ENCODE measurements at regions not wholly inside any gene's neighbourhood (a gene's known extent, or its start where the extent isn't known, plus 50 kb on each side); places are given as distances from the start of the nearest gene placed in this dataset.

DNA sequence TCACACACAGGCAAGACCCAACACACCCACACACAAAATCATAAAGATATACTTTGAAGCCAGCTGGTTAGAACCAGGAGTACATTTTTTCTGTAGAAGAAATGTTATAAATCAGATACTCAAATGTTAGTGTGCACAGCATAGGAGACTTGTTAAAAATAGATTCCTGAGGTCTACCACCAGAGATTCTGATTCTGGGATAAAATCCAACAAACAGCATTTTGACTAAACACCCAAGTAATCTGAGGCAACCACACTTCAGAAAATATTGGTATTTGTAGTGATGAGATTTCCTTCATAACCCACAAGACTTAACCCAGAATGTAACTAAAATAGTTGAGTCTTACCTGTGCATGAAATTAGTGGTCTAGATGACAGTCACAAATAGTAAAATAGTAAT is 301.8 kb downstream of the HNRNPD start:
- no peak for DNase-seq

DNA sequence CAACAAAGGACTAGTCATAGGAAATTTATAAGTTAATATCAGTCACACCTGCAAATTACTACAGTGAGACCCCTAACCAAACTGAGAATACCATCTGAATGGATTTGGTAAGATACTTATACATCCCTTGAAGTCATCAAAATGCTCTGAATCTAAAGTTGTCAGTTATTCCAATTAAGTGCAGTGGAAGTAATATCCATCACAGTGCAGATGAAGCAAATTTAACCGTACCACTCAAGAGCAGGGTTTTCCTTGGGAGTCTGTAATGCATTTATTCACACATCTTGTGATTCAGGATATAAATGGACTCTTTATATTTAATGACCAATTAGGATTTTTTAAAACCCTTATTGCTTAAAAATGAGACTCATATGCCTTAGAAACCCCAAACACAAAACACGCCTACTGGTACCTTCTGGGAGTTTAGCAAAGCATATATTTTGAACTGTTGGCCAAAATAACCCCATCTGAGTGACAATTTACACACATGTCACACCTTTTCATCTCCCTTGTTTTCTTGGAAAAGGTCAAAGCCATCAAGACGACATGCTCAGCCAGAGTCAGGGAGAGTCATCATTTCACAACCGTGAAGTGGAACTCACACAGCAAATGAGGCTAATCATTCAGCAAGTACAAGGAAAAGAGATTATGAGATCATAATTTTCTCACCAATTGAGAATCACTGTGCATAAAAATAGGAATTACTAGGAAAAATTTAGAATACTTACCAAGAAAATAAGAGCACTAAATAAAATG is 303.7 kb downstream of the HNRNPD start:
- no peak for DNase-seq

DNA sequence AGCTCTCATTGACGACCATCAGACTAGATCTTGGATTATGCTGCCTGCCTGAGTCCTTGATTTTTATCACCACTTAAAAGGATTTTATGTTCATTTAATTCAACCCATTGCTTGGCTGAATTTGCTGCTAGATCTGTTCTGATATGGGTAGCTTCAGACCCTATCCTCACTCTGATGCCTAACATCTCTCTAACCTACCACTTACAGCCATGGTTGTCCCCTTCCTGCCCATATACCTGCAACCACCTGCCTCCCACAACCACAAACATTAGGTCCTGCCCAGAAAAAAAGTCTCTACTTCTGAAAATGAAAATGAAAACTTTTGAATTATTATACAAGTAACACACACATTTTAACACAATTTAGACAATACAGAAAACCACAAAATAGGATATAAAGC is 310.8 kb downstream of the HNRNPD start:
- DNase-seq, result no peak

DNA sequence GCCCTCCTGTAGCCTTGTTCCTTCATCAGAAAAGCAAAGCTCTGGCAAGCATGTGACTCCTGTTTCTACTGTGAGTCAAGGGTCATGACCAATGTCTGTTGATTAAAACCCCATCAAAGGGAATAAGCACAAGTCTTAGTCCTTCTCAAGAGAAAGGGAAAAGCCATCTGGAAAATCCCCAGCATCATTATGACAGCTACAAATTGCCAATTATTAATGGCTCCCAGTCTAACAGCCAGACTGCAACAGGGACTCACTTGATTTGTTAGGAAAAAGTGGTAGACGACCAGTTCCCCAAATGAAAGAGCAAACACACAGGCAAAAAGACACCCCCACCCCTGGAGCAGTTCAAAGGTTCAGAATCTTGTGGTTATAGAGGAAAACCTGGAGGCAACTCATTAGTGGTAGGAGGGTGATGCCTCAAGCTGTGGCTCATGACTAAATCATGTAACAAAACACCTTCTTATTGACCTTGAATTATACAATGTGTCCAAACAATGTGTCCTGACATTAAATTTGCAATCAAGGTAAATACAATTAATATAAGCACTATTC is 315.7 kb downstream of the HNRNPD start:
- DNase-seq, result no peak

DNA sequence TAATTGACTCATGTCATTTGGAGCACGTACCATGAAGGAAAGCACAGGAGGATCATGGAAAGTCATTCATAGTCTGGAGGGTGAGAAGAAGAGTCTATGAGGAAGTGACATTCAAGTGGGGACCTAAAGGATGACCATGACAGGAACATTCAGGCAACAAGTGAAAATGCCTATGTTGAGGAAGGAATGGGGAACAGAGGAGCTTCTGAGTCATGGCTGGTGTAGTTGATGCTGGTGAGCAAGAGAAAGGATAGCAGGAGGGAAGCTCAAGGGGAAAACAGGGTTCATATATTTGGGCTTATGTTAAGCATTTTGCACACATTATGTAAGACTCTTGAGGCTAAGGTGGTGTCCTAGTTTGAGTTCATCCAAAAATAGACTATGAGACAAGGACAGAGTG is 318.6 kb downstream of the HNRNPD start:
- no peak for DNase-seq

DNA sequence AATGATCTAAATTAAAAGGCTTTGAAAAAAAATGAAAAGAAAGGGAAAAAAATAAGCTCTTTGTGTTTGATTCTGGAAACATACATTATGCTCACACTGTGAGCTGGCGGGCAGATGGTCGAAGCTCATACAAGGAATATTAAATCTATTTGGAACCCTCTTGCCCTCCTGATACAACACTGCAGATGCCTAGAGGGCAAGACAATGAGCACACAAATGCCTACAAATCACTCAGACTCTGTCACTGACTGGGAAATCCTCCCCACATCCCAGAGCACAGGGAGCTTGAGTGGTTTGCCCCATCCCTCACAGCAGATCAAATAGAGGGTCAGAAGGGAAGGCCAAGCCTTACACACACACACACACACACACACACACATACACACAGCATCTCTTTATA is 320.4 kb downstream of the HNRNPD start:
- no peak for DNase-seq

DNA sequence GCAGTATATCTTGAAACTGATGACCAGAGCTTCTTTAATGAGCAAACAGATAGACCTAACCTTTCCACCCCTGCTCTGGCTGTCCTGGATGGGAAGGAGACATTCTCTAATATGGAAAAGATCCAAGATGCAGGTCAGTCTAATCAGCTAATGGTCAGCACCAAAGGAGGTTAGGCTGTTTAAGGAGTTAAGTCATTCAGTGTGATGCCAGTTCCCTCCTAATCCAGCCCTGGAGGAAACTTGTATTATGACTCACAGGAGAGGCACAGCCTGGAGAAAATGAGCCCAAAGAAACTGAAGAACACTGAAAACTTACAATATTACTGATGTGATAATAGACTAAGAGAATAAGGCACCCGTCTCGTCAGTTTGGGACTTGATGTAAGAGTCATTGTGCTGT is 323.0 kb downstream of the HNRNPD start:
- DNase-seq, result no peak

DNA sequence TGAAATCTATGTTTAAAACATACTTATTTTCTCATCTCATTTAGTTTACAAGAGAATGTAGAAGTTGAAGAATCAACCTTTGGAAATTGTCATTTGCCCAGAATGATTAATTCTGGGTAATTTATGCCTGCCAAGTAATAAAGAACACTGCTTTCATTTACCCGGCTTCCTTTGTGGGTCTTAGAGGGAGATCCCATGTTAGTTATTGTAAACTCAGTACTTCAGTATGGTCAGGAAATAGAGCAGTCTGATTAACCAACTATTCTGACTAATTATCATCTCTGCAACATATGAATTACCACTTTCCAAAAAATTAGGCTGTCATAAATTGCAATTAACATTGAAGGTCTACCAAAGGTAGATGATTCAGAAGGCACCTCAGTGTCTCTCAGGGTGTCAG is 324.5 kb downstream of the HNRNPD start:
- DNase-seq, result no peak

DNA sequence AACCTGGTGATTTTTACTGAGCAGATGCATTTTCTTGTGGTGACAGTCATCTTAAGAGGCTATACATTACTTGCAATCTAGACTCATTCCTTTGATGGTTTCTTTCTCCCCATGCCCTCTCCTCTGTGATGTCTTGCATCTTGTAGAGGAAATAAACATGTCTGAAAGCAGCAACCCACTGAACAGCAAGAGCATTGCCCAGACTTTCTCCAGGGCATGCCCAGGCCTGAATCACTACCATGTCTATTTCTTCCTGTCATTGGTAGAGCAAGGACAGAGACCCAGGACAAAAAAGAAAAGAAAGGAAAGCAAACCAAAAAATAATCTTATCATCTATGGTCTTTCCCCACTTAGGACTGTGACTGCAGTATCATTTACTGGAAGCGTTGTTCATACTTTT is 326.1 kb downstream of the HNRNPD start:
- no peak for DNase-seq

DNA sequence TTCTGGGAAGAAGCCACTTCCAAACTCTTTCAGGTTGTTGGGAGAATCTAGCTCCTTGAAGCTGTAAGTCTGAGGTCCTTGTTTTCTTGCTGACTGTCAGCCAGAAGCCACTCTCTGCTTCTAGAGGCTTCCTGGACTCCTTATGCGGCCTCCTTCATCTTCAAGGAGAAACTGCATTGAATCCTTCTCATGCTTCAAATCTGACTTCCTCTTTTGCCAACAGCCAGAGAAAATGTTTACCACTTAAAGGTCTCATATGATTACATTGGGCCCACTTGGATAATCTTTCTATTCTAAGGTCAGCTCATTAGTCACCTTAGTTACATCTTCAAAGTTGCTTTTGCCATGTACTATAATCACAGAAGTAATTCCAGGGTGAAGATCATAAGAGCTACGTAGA is 327.0 kb downstream of the HNRNPD start:
- no peak for DNase-seq

DNA sequence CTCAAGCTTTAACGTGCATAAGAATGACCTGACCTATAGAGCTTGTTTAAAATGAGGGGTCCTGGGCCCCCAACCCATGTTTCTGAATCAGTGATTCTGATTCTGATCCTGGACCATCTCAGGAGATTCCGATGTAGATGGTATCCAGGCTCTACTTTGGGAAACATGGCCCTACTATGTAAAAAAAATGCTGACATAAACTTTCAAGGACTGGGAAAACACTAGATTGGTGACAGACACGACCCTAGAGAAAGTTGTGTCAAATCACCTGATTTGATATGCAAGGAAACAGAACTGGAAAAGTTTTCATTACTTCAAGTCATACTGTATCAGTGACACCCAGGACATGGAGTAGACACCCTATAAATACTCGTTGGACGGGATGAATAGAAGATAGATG is 328.5 kb downstream of the HNRNPD start:
- no peak for DNase-seq

DNA sequence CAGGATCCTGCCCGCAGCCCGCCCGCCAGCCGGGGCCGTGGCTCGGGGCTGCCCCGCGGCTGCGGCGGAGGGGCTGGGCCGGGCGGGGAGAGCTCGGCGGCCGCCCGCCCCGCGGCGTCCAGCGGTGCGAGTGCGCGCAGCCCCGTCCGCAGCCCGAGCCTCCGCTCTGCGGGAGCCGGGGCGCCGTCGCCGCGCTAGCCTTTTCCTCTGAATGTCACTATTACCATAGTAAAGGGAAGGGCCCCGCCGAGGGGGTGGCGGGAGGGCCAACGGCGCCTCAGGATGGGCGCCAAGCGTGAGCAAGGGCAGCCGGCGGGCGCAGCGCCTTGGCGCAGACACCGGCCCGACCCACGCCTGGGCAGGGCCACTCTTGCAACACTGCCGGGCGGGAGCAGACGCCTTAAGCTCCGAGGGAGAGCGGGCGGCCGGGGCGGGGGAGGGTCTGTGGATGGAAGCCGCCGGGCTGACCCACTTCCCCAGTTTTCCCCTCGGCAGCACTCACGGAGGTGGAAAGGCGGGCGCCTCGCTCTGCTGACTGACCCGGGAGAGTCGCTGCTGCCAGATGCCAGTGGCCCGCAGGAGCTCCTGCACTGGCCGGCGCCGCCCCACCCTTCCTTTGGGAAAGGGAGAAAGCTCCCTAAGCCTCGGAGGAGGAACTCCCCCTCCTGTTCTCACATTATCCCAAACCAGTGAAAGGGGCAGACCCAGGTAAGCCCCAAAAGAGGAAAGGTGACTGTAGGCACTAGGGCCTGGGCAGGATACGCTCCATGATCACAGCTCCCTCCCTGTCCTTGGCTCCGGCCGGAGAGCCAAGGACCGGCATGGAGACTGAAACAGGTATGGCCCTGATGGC is 329.4 kb downstream of the HNRNPD start:
- DNase-seq, result no peak

DNA sequence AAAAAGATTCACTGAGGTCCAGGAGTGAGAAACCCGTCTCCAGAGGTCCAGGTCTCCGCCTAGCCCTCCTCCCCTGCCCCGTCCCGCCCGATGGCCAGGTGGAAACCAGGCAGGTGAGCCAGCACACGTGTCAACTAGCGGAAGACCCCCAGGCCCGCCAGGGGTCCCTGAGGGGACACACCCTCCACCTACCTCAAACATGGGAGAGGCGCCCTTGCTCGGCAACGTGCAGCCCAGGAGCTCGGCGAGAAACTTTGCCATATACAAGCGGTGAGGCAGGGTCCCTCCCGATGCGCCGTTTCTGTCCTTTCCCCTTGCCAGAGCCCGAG is 330.0 kb downstream of the HNRNPD start:
- DNase-seq, result no peak

DNA sequence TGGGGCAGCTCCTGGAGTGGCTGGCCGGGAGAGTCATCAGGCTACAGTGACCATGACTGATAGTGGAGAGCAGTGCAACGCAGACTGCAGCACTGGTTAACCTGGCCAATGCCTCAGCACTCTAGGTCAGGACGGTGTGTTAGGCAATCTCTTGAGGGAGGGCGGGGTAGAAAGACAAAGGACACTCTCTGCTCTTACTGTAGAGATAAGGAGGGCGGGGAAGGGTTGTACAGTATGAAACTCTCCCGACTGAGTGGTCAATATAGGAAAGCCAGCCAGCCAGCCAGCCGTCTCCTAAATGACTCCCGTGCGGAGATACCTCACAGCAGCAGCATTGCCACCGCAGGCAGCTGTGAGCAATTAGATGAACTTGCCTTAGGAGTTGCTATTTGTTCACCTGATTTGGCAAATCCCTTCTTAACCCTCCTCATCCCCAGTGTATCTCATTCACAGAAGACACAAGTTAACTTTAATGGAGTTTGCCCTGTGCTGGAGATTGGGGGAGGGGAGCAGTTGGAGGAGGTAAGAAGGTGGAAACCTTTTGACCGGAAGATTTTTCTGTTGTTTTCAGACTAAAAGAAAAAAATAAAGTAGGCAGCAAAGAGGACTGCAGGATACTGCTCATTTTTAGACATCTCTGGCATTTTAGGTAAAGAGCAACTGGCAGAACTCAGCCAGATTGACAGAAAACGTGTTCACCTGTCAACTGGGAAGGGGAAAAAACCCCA is 330.5 kb downstream of the HNRNPD start:
- no peak for DNase-seq

DNA sequence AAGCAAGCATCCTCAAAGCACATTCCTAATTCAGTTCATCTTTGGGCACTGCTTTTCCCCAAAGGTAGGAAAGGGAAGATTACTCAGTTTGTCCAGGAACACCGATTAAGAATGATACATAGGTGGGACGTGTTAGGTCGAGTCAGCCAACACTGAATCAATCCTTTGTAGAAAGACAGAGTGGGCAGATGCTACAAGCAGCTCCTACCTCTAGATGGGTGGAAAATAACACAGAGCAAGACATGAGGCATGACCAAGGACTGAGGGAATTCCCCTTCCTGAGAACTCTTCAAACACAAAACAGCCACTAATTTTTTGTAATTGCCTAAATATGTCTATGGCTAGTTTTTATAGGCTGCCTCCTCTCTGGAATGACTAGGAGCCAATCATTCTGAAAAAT is 331.7 kb downstream of the HNRNPD start:
- no peak for DNase-seq

DNA sequence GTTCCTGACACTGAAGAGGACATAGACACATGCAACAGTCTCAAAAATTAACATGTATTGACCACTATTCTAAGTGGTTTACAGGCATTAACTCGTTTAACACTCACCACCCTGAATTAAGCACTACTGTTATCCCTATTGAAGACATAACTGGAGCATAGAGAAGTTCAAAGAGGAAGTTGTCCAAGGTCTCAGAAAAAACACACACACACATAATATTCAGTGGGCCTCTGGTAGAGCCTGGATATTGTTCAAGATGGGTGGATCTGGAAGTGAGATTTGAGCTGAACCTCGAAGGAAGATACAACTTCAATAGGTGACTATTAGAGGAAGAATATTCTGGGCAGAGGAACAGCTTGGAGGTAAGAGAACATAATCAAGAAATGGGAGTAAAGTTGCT is 334.9 kb downstream of the HNRNPD start:
- no peak for DNase-seq

DNA sequence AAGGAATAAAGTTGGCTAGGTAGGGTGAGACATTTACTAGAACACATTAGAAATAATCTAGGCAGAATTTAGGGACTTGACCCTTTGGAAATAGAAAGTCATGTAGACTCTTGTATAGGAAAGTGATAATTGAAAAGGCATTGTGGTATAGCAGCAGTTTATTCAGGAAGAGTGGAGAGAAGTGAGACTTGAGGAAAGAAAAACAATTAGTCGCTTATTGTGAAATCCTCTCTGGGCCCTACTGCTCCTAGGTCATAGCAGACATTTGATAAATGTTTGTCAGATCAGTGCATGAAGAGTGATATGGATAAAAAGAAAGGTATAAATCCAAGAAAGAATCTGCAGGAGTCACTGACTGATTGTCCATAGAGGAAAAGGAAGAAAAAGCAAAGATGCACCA is 337.6 kb downstream of the HNRNPD start:
- no peak for DNase-seq

DNA sequence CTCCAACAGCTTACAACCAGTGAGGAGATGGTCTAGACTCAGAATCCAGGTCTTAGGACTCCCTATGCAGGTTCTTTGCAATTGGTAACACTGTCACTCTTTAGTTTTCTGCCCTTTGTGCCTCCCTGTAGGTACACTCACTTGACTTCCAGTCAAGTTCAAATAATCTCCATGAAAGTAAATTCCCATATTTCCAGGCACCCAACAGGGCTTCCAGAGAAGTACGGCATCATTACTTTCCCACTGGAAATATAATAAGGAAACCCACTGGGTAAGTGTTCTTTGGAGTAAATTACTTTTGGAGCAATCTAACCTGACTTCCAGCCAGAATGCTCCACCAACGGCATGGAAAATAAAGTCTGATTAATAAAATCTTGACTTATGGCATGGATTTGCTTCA is 338.9 kb downstream of the HNRNPD start:
- DNase-seq, result no peak

DNA sequence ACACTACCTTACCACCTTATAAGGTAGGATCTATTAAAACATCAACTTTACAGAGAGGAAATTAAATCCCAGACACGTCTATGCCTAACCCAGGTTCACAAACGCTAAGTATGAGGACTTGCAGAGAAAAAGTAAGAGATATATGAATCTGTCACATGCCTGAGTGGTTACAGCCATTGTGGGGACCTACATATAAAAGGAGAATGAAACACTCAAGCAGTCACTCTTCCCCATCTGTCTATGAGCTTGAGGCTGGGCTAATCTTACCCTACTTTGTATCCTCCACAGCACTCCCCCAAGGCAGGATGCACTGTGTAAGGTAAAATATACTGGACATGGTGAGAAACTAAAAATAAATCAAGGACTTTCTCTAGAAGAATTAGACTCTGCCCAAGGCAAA is 339.9 kb downstream of the HNRNPD start:
- no peak for DNase-seq

DNA sequence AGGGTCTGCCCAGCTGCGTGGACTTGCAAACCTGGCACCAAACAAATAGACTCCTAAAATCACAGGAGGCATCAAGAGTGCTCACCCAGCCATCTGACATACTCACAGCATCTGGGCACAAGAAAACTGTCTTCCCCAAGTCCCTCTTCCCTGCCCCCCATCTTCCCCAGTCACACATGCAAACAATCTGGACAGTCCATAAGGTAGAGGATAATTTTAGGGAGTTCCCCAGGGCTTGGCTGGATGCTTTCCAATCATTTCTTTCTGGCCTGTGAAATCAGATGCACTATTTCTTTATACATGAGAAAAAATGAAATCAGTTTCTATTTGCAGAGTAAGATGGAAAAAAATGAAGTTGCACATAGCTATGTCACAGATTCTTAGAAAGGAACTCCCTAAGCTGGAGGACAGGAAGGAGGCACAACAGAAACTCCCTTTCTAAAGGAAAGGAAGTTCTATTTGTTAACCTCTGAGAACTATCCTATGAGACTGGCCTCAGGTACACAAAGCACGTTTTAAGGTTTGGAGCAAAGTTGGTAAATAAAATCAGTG is 342.3 kb downstream of the HNRNPD start:
- no peak for DNase-seq

DNA sequence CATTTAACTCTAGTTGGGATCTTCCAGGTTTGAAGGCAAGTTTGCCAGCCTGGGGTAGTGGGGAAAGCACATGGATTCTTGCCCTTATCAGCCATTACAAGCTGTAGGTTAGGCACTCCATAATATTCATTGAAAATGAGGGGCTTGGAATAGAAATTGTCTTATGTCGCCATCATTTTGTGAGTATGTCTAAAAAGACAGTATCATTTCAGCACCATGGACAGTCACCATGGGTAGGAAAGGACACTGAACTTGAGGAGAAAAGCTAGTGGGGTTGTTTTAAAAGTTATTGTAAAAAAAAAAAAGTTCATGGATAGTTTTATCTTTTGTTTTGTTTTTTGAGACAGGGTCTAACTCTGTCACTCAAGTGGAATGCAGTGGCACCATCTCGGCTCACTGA is 356.1 kb downstream of the HNRNPD start:
- peak; percentile 40 for DNase-seq

DNA sequence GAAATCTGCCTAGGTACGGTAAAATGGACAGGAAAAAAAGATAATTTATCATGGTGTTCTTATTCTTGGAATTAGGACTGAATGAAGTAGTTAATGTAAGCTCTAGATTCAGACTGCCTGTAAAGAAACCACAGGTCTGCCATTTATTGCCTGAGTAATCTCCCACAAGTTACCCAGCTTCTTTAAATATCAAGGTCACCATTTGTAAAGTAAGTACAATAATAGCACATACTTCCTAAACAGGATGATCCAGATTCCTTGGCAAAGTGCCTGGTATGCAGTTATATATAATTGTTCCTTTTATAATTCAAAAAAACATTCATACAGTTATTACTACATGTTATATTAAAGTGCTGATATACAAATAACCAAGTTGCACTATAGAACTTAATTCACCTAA is 368.6 kb downstream of the HNRNPD start:
- DNase-seq, result no peak

DNA sequence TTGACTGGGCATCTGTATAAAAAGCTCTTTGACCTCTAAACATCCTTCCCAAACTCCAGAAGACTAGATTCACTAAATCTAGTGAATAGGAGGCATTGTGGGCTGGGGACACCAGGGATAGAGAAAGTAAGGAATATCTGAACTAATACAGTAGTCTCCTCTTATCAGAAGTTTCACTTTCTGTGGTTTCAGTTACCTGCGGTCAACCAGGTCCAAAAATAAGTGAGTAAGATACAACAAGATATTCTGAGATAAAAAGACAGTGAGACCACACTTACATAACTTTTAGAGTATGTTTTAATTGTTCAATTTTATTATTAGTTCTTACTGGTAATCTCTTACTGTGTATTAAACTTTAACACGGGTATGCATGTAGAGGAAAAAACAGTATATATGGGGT is 376.5 kb downstream of the HNRNPD start:
- DNase-seq, result no peak

Measured in RPMI8226 (cell line).